ENCODE measurements at regions not wholly inside any gene's neighbourhood (a gene's known extent, or its start where the extent isn't known, plus 50 kb on each side); places are given as distances from the start of the nearest gene placed in this dataset.

DNA sequence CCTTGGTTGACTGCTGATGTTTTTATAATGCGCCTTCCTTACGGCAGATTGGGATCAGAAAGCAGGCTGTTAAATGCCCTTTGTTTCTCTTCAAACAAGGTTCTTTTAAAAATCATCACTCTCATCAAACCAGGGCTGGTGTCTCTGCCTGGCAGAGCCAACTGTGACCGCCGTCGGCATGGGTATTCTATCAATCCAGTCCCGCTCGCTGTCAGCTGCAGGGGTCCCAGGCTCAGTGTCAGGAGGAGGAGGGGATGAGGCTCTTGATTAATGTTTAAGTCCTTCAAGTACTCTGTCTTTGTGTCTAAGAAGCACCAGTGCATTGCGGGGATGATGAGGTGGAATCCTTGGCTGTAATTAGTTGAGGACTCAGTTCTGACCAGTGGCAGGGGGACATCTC, 348.1 kb downstream of the RNF144A start:
- Histone ChIP-seq H2AFZ (ENCODE audit: low read length) (no peak overlapping the region), H3K9me3 (ENCODE audit: insufficient read depth, low read depth, low read length) (no peaks in the 10 kb centered on the region), H3K79me2 (ENCODE audit: insufficient read depth, low read length) (no peaks in the 10 kb centered on the region), H3K4me2 (ENCODE audit: low read depth, low read length, poor library complexity, severe bottlenecking) (no peak overlapping the region), H3K9ac (ENCODE audit: low read depth, low read length, poor library complexity, severe bottlenecking) (no peak overlapping the region), H4K20me1 (ENCODE audit: insufficient read depth, low read length, poor library complexity, severe bottlenecking) (no peaks in the 10 kb centered on the region), H3K27me3 (ENCODE audit: insufficient read depth, low read length, poor library complexity, severe bottlenecking) (no peaks in the 10 kb centered on the region), H3F3A (ENCODE audit: low read depth) (no peaks in the 10 kb centered on the region), H3K4me1 (ENCODE audit: insufficient read depth, low read length, poor library complexity, severe bottlenecking) (peaks cover 10% of the 10 kb centered on the region), H3K4me3 (ENCODE audit: low read length, poor library complexity, severe bottlenecking) (no peak overlapping the region), H3K9me2 (replicated peaks; ENCODE audit: low read depth, low read length) (no peaks in the 10 kb centered on the region), H3K36me3 (ENCODE audit: insufficient read depth, low read length) (no peaks in the 10 kb centered on the region)
- TF ChIP-seq, protein P1, sequence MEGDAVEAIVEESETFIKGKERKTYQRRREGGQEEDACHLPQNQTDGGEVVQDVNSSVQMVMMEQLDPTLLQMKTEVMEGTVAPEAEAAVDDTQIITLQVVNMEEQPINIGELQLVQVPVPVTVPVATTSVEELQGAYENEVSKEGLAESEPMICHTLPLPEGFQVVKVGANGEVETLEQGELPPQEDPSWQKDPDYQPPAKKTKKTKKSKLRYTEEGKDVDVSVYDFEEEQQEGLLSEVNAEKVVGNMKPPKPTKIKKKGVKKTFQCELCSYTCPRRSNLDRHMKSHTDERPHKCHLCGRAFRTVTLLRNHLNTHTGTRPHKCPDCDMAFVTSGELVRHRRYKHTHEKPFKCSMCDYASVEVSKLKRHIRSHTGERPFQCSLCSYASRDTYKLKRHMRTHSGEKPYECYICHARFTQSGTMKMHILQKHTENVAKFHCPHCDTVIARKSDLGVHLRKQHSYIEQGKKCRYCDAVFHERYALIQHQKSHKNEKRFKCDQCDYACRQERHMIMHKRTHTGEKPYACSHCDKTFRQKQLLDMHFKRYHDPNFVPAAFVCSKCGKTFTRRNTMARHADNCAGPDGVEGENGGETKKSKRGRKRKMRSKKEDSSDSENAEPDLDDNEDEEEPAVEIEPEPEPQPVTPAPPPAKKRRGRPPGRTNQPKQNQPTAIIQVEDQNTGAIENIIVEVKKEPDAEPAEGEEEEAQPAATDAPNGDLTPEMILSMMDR (conservative IDR thresholded peaks at IDR 0.05; ENCODE audit: low read length): no peak
- no peak for TF ChIP-seq EZH2phosphoT487 (IDR thresholded peaks at IDR 0.05; ENCODE audit: borderline replicate concordance)

DNA sequence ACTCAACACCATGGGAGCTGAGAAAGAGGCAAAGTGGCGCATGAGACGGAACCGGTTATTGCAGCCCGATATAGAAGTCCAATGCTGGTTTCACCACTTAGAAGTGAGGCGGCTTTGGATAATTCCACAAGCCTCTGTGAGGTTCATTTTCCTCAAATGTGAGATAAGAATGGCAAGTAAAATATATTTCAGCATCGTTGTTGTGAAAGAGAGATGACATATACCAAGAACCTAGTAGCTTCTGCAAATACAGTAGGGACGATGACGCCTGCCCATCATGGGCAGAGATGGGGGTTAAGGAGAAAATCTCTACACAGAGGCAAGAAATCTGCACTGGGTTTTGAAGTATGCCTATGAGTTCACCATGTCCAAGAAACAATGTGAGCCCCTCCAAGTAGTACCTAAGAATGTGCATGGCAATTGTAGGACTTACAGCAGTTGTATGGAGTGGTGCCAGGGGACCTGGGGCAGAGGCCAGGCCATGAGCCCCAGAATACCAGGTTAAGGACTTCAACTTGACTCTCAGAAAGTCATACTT, 352.0 kb downstream of the RNF144A start:
- Histone ChIP-seq H3K9me3 (ENCODE audit: insufficient read depth, low read depth, low read length) (no peaks in the 10 kb centered on the region), H3K79me2 (ENCODE audit: insufficient read depth, low read length) (no peaks in the 10 kb centered on the region), H3K36me3 (ENCODE audit: insufficient read depth, low read length) (no peaks in the 10 kb centered on the region), H3K9ac (ENCODE audit: low read depth, low read length, poor library complexity, severe bottlenecking) (no peak overlapping the region), H4K20me1 (ENCODE audit: insufficient read depth, low read length, poor library complexity, severe bottlenecking) (no peaks in the 10 kb centered on the region), H3F3A (ENCODE audit: low read depth) (no peaks in the 10 kb centered on the region), H3K4me2 (ENCODE audit: low read depth, low read length, poor library complexity, severe bottlenecking) (no peak overlapping the region), H3K4me1 (ENCODE audit: insufficient read depth, low read length, poor library complexity, severe bottlenecking) (no peaks in the 10 kb centered on the region), H3K9me2 (replicated peaks; ENCODE audit: low read depth, low read length) (no peaks in the 10 kb centered on the region), H3K27me3 (ENCODE audit: insufficient read depth, low read length, poor library complexity, severe bottlenecking) (no peaks in the 10 kb centered on the region), H3K4me3 (ENCODE audit: low read length, poor library complexity, severe bottlenecking) (no peak overlapping the region), H2AFZ (ENCODE audit: low read length) (no peak overlapping the region)
- TF ChIP-seq, protein P1 (conservative IDR thresholded peaks at IDR 0.05; ENCODE audit: low read length): no peak
- TF ChIP-seq EZH2phosphoT487 (IDR thresholded peaks at IDR 0.05; ENCODE audit: borderline replicate concordance): no peak

DNA sequence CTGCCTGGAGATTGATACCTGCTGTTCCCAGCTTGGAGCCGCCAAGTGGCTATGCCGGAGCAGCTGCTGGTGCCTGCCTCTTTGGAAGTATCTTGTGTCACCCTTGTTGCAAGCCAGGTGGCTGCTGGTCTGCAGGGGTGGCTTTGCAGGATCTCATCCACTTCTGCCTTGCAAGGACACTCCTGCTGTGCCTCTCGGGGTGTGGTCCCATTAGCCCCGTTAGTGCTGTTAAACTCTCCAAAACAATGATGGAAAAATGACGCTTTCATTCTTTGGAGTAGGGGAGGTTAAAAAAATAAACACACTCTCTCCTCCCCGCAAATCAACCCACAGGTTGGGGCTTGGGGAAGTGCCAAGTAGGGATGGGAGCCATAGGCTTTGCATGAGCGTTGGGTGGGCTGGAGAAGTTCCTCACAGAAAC, 352.8 kb downstream of the RNF144A start:
- H3F3A ChIP-seq (ENCODE audit: low read depth): no peaks in the 10 kb centered on the region
- TF ChIP-seq, protein P1 (conservative IDR thresholded peaks at IDR 0.05; ENCODE audit: low read length): no peak
- TF ChIP-seq EZH2phosphoT487 (IDR thresholded peaks at IDR 0.05; ENCODE audit: borderline replicate concordance): no peak
- H3K27me3 ChIP-seq (ENCODE audit: insufficient read depth, low read length, poor library complexity, severe bottlenecking): no peaks in the 10 kb centered on the region
- H3K9me2 ChIP-seq (replicated peaks; ENCODE audit: low read depth, low read length): no peaks in the 10 kb centered on the region
- H3K79me2 ChIP-seq (ENCODE audit: insufficient read depth, low read length): no peaks in the 10 kb centered on the region
- H3K4me3 ChIP-seq (ENCODE audit: low read length, poor library complexity, severe bottlenecking): no peak overlapping the region
- H3K4me2 ChIP-seq (ENCODE audit: low read depth, low read length, poor library complexity, severe bottlenecking): no peak overlapping the region
- no peaks in the 10 kb centered on the region for H4K20me1 ChIP-seq (ENCODE audit: insufficient read depth, low read length, poor library complexity, severe bottlenecking)
- no peaks in the 10 kb centered on the region for H3K36me3 ChIP-seq (ENCODE audit: insufficient read depth, low read length)
- no peak overlapping the region for H2AFZ ChIP-seq (ENCODE audit: low read length)
- H3K4me1 ChIP-seq (ENCODE audit: insufficient read depth, low read length, poor library complexity, severe bottlenecking): no peaks in the 10 kb centered on the region
- no peak overlapping the region for H3K9ac ChIP-seq (ENCODE audit: low read depth, low read length, poor library complexity, severe bottlenecking)
- H3K9me3 ChIP-seq (ENCODE audit: insufficient read depth, low read depth, low read length): no peaks in the 10 kb centered on the region

Measured in Loucy (cell line).